ENCODE measurements at regions not wholly inside any gene's neighbourhood (a gene's known extent, or its start where the extent isn't known, plus 50 kb on each side); places are given as distances from the start of the nearest gene placed in this dataset.

DNA sequence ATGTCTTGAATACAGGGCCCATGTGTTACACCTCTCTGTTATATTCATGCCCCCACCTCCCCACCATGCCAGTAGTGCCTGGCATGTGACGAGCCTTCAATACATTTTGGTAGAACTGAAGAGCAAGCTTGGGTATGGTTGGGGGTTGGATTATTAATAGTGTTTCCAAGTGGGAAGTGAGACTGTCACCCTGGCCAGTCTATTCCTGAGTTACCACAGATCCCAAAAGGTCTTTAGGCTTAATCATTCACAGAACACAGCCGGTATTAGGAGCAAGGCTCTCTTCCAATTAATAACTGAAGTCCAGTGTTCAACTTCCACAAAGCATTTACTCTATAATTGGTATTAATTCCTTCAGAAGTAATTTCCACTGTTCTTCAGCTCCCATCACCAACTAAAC is 231.9 kb upstream of the LRTM1 start:
- H3K4me3 ChIP-seq: no peak overlapping the region
- no peaks in the 10 kb centered on the region for H3K9me3 ChIP-seq
- H3K4me1 ChIP-seq: peaks cover 0 to 6% (median 5%) of the 10 kb centered on the region in 4 donors
- H3K27me3 ChIP-seq: no peaks in the 10 kb centered on the region
- no peak overlapping the region for H3K27ac ChIP-seq
- no peaks in the 10 kb centered on the region for H3K36me3 ChIP-seq
- TF ChIP-seq, protein P1, sequence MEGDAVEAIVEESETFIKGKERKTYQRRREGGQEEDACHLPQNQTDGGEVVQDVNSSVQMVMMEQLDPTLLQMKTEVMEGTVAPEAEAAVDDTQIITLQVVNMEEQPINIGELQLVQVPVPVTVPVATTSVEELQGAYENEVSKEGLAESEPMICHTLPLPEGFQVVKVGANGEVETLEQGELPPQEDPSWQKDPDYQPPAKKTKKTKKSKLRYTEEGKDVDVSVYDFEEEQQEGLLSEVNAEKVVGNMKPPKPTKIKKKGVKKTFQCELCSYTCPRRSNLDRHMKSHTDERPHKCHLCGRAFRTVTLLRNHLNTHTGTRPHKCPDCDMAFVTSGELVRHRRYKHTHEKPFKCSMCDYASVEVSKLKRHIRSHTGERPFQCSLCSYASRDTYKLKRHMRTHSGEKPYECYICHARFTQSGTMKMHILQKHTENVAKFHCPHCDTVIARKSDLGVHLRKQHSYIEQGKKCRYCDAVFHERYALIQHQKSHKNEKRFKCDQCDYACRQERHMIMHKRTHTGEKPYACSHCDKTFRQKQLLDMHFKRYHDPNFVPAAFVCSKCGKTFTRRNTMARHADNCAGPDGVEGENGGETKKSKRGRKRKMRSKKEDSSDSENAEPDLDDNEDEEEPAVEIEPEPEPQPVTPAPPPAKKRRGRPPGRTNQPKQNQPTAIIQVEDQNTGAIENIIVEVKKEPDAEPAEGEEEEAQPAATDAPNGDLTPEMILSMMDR (IDR thresholded peaks at IDR 0.05): no peak
- DNase-seq: no peak
- intact Hi-C loops (cut with DNase I; ENCODE audit: low total_unique reads): no loop called here

DNA sequence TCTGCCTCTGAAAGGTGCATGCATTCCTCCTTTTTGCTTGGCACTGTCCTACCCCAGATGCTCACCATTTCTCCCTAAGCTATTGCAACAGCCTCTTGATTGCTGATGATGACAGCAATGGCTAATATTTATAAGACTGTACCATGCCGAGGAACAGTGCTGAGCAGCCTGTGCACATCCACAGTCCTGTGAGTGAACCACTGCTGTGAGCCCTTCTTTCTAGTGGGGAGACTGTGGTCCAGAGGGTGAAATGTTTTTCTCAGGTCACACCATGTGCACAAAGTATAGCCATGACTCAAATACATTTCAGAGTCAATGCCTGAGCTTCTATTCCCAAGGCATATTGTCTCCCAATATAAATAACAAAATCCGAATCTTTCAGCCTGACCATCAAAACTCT is 231.2 kb upstream of the LRTM1 start:
- intact Hi-C loops (cut with DNase I; ENCODE audit: low total_unique reads): no loop called here
- Histone ChIP-seq H3K9me3 (no peaks in the 10 kb centered on the region), H3K4me3 (no peak overlapping the region), H3K36me3 (no peaks in the 10 kb centered on the region), H3K27ac (no peak overlapping the region), H3K4me1 (peaks cover 0 to 6% (median 5%) of the 10 kb centered on the region in 4 donors), H3K27me3 (no peaks in the 10 kb centered on the region)
- no peak for DNase-seq
- TF ChIP-seq, protein P1 (IDR thresholded peaks at IDR 0.05): no peak

DNA sequence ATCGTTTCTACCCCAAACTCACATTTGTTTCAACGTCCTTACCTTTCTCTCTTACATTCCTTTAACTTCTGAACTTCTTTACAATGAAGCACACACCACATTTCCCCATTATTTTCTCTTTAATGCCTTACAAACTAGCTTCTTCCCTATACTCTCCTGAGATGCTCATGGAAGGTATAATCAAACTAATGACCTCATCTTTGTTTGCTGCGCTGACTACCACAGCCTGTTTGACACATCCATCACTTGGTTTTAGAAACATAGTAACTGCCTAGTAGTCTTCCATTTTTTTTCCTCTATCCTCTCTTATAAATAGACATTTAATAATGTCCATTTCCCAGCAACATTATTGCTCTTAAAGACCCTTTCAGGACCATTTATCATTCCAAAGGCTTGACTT is 230.5 kb upstream of the LRTM1 start:
- no peak for DNase-seq
- intact Hi-C loops (cut with DNase I; ENCODE audit: low total_unique reads): no loop called here

DNA sequence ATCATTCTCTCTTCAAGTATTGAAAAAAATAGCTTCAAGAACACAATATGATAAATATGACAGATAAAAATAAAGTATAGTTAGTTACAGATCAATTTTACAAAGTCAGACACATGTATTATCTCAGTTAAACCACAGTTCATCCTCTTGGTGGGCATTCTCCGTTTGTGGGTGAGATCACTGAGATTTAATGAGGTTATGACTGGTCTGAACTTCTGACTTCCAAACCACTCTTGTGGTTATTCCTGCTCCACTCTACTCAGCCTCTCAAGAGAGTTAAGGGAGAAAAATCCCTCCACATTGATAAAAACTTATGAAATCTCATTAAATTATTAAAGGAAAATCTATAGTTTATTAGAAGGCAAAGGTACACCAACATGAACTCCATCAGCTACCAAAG is 229.9 kb upstream of the LRTM1 start:
- no peak overlapping the region for H3K27ac ChIP-seq
- H3K36me3 ChIP-seq: no peaks in the 10 kb centered on the region

More for the DNA sequence above, 230.5 kb upstream of the LRTM1 start:
- no peaks in the 10 kb centered on the region for H3K9me3 ChIP-seq
- TF ChIP-seq, protein P1 (IDR thresholded peaks at IDR 0.05): no peak
- no peak overlapping the region for H3K4me3 ChIP-seq
- no peaks in the 10 kb centered on the region for H3K36me3 ChIP-seq
- peaks cover 0 to 6% (median 5%) of the 10 kb centered on the region in 4 donors for H3K4me1 ChIP-seq
- H3K27ac ChIP-seq: no peak overlapping the region
- H3K27me3 ChIP-seq: no peaks in the 10 kb centered on the region

DNA sequence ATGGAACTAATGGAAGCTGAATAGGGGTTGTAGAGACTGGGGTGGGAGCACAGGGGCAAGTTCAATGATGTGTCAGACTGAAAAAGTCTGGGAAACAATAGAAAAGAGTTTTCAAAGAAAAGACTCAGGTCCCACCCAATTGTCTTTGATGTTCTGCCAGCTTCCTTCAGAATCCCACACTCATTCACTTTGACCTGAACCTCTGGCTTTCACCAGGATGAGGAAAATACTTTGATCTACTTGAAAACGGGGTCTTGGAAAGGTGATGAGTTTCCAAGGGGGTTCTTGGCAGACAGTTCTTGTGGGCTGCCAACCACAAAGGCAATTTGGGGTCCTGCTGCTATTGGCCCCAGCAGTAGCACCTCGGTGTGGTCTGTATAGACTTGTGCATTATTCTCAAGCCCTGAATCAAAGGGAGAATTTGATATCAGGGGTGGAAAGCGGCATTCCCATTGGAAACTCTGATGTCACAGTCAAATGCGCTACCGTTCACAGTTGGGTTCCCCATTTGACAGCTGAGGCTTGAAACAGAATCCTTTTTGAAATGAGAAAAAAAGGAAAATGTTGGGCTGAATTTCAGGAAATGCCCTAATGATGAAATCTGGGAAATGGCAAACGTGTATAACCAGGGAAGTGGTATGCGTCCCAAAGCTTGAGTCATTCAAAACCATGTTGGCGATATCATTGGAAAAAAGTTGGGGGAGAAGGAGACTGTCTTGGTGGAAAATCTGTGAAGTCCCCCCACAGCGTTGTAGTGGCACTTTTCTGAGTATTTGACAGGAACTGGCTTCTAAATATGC is 229.2 kb upstream of the LRTM1 start:
- TF ChIP-seq, protein P1 (IDR thresholded peaks at IDR 0.05): no peak
- intact Hi-C loops (cut with DNase I; ENCODE audit: low total_unique reads): no loop called here
- H3K27ac ChIP-seq: no peak overlapping the region
- no peak overlapping the region for H3K4me3 ChIP-seq
- no peaks in the 10 kb centered on the region for H3K36me3 ChIP-seq
- no peaks in the 10 kb centered on the region for H3K27me3 ChIP-seq
- no peaks in the 10 kb centered on the region for H3K9me3 ChIP-seq
- no peak for DNase-seq
- H3K4me1 ChIP-seq: peaks cover 0 to 6% (median 5%) of the 10 kb centered on the region in 4 donors

More for the DNA sequence above, 229.9 kb upstream of the LRTM1 start:
- no peaks in the 10 kb centered on the region for H3K27me3 ChIP-seq
- H3K9me3 ChIP-seq: no peaks in the 10 kb centered on the region
- DNase-seq: no peak
- H3K4me1 ChIP-seq: peaks cover 0 to 6% (median 5%) of the 10 kb centered on the region in 4 donors
- TF ChIP-seq, protein P1 (IDR thresholded peaks at IDR 0.05): no peak
- intact Hi-C loops (cut with DNase I; ENCODE audit: low total_unique reads): no loop called here
- H3K4me3 ChIP-seq: no peak overlapping the region
